Activated T-cell treated with anti-CD3 and anti-CD28 coated beads, Interleukin-2, amount 50 U/mL, for 72 hours (primary cell): ENCODE measurements at regions not wholly inside any gene's neighbourhood (a gene's known extent, or its start where the extent isn't known, plus 50 kb on each side); places are given as distances from the start of the nearest gene placed in this dataset.
"Not testable (repeated sequence)": the region's sequence is repeated elsewhere in the genome, so short reads cannot be mapped to it uniquely, and the experiment has no call there.

Experiments used
- ATAC-seq, 2 donors: fragments of 150-1000 bp; cut with Tn5 transposase; replicated peaks in 1 of 2; 2 replicates each; pipeline ENCODE4 v1.10.0; 2021; ENCODE audit warnings: moderate library complexity in 2 of 2, mild to moderate bottlenecking in 1 of 2
- DNase-seq, 2 donors: peaks; one replicate each; pipeline ENCODE4 v3.0.0; 2021 to 2022; ENCODE audit warnings: mixed read lengths in 1 of 2
- H3K27ac Mint-ChIP-seq: one replicate; pipeline ENCODE4 v1.8.0; 2022; ENCODE audit warnings: mild to moderate bottlenecking, moderate library complexity, mixed read lengths
- H3K27me3 Mint-ChIP-seq: one replicate; pipeline ENCODE4 v1.8.0; 2022; ENCODE audit warnings: low read depth, mixed read lengths
- H3K36me3 Mint-ChIP-seq, 2 donors: one replicate each; pipeline ENCODE4 v1.8.0; 2022; ENCODE audit warnings: mixed read lengths in 2 of 2, mild to moderate bottlenecking in 1 of 2; ENCODE audit not compliant: insufficient read depth in 2 of 2
- H3K4me1 Mint-ChIP-seq: one replicate; pipeline ENCODE4 v1.8.0; 2022; ENCODE audit warnings: low read depth, mixed read lengths
- H3K4me3 Mint-ChIP-seq, 2 donors: one replicate each; pipeline ENCODE4 v1.8.0; 2022; ENCODE audit warnings: mild to moderate bottlenecking in 2 of 2, mixed read lengths in 2 of 2, moderate library complexity in 2 of 2
- H3K9me3 Mint-ChIP-seq, 2 donors: one replicate each; pipeline ENCODE4 v1.8.0; 2022; ENCODE audit warnings: mixed read lengths in 2 of 2

DNA sequence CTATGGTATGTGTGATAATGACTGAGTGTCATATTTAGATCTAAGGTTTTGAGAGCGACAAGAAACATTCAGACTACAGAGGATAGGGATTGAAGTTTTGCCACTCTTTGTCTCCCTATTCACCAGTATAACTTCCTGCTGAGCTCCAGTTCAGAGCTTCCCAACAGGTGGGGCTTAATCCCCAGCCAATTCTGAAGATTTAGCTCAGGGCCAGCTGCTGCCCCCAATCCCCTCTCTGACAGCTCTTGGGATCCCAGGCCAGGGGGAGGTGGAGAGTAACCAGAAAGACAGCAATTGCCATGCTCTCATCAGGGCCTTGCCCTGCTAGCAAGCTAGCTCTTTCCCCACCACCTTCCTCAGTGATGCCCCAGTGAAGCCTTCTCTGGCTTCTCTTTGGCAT, 57.8 kb downstream of the TRIL start:
- H3K36me3 Mint-ChIP-seq: no peaks in the 10 kb centered on the region
- H3K4me3 Mint-ChIP-seq: no peak overlapping the region
- DNase-seq (no peak), ATAC-seq (no peak)
- no peaks in the 10 kb centered on the region for H3K9me3 Mint-ChIP-seq
- H3K4me1 Mint-ChIP-seq: no peaks in the 10 kb centered on the region
- peaks cover 19% of the 10 kb centered on the region for H3K27me3 Mint-ChIP-seq
- H3K27ac Mint-ChIP-seq: no peak overlapping the region

DNA sequence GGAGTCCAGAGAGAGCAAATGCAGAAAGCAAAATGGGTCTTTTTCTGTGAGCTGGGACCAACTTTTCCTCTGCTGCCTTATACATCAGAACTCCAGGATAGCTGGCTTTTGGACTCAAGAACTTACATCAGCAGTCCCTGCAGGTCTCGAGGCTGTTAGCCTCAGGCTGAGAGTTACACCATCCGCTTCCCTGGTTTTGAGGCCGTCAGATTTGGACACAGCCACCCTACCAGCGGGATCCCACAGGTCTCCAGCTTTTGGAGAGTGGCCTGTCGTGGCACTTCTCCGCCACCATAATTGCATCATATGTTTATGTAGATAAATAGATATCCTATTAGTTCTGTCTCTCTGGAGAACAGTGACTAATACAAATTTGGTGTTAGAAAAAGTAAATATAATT, 64.2 kb downstream of the TRIL start:
- no peaks in the 10 kb centered on the region for H3K4me1 Mint-ChIP-seq
- no peak for DNase-seq
- no peak for ATAC-seq
- H3K4me3 Mint-ChIP-seq: no peak overlapping the region
- no peaks in the 10 kb centered on the region for H3K27me3 Mint-ChIP-seq
- no peaks in the 10 kb centered on the region for H3K36me3 Mint-ChIP-seq
- H3K9me3 Mint-ChIP-seq: peaks cover 0 to 2% of the 10 kb centered on the region in 2 donors
- no peak overlapping the region for H3K27ac Mint-ChIP-seq

DNA sequence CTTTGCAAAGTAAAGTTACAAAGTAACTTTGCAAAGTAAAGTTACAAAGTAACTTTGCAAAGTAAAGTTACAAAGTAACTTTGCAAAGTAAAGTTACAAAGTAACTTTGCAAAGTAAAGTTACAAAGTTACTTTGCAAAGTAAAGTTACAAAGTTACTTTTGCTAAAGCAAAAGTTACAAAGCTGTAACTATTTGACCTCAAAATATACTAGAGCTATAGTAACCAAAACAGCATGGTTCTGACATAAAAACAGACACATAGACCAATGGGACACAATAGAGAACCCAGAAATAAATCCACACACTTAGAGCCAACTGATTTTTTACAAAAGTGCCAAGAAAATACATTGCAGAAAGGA, 66.3 kb downstream of the TRIL start:
- not testable (repeated sequence) for H3K9me3 Mint-ChIP-seq, H3K4me3 Mint-ChIP-seq, DNase-seq, H3K36me3 Mint-ChIP-seq, H3K27me3 Mint-ChIP-seq, ATAC-seq, H3K27ac Mint-ChIP-seq, H3K4me1 Mint-ChIP-seq

DNA sequence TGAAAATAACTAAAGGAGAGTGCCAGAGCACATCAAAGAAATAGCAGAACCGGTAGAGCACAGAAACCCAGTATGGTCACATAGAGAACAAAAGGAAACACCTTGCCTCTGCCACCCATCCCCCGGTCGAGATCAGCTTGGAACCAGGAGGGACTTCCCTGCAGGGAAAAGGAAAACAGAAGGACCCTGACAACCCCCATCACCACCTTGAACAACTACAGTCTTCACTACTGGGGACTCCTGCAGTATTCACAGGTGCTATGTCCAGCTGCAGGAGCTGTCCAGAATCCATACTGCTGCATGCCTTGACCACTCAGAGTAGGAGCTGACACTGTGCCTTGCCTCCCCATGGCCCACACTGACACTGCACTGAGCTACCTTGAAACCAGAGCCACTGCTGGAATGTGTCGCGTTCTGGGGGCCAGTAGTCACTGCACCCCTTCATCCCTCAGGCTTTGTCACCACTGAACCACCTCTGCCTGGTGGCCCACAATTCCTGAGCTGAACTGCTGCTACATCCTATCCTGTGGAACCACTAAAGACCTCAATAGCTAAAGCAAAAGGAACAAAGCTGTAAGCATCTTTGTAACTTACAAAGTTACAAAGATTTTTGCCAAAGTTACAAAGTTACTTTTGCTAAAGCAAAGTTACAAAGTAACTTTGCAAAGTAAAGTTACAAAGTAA, 66.8 kb downstream of the TRIL start:
- ATAC-seq (no peak), DNase-seq (no peak)
- Mint-ChIP-seq H3K36me3 (no peaks in the 10 kb centered on the region), H3K4me1 (no peaks in the 10 kb centered on the region), H3K9me3 (peaks cover 0 to 2% of the 10 kb centered on the region in 2 donors), H3K27ac (no peak overlapping the region), H3K4me3 (no peak overlapping the region), H3K27me3 (peaks cover 7% of the 10 kb centered on the region)

DNA sequence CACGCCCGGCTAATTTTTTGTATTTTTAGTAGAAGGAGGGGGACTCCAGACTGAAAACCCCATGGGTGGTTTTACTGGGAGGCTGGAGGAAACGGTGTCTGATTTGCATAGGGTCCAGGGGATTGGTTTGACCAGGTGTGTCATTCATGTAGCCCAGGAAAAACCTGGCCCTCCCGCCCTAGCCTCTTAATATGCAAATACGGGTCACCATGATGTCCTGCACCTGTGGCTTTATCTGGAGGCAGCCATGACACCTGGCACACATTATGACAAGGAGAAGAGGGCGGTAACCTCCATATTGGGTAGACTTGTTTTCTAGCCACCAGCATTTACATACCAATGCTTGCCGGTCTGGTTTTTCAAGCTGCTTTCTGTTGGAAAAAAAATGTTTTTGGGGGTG, 68.0 kb downstream of the TRIL start:
- Mint-ChIP-seq H3K4me1 (no peaks in the 10 kb centered on the region), H3K27me3 (peaks cover 18% of the 10 kb centered on the region), H3K9me3 (peaks cover 0 to under 1% of the 10 kb centered on the region in 2 donors), H3K4me3 (no peak overlapping the region), H3K36me3 (no peaks in the 10 kb centered on the region), H3K27ac (no peak overlapping the region)
- DNase-seq: no peak
- ATAC-seq: no peak

DNA sequence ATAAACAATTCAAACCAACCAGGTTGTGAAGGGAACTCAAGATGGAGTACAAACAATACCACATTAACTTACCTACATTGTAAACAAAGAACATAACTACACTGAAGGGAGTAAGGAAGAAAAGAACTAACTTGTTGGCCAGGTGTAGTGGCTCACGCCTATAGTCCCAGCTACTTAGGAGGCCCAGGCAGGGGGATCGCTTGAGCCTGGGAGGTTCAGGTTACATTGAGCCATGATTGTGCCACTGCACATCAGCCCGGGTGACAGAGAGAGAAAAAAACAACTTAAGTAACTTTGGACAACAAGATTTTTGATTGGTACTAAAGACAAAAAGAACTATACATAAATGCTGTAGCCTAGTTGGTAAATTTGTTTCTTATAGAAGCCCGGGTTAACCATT, 68.8 kb downstream of the TRIL start:
- no peaks in the 10 kb centered on the region for H3K36me3 Mint-ChIP-seq
- no peak overlapping the region for H3K4me3 Mint-ChIP-seq
- ATAC-seq (no peak), DNase-seq (no peak)
- no peaks in the 10 kb centered on the region for H3K9me3 Mint-ChIP-seq
- H3K4me1 Mint-ChIP-seq: no peaks in the 10 kb centered on the region
- H3K27ac Mint-ChIP-seq: no peak overlapping the region
- H3K27me3 Mint-ChIP-seq: peaks cover 22% of the 10 kb centered on the region

DNA sequence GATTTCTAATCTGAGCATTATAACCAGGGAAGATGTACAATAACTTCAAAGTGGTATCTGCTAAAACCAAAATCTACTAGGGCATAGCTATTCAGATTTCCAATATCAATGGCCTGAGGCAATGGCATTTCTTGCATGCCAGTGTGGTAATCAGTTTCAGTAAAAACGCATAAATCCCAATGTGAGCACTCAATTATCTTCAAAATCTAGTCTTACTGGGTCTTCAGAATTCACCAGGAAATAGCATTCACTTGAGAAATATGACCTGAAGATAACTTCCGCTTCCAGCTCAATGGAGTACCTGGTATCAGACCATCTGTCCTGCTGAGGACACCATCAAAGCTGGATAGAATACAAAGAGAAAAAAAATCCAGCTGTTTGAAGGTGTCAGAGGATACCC, 72.4 kb downstream of the TRIL start:
- H3K36me3 Mint-ChIP-seq: no peaks in the 10 kb centered on the region
- no peak overlapping the region for H3K4me3 Mint-ChIP-seq
- H3K4me1 Mint-ChIP-seq: no peaks in the 10 kb centered on the region
- DNase-seq (no peak), ATAC-seq (no peak)
- peaks cover 36% of the 10 kb centered on the region for H3K27me3 Mint-ChIP-seq
- H3K27ac Mint-ChIP-seq: no peak overlapping the region
- H3K9me3 Mint-ChIP-seq: no peaks in the 10 kb centered on the region

DNA sequence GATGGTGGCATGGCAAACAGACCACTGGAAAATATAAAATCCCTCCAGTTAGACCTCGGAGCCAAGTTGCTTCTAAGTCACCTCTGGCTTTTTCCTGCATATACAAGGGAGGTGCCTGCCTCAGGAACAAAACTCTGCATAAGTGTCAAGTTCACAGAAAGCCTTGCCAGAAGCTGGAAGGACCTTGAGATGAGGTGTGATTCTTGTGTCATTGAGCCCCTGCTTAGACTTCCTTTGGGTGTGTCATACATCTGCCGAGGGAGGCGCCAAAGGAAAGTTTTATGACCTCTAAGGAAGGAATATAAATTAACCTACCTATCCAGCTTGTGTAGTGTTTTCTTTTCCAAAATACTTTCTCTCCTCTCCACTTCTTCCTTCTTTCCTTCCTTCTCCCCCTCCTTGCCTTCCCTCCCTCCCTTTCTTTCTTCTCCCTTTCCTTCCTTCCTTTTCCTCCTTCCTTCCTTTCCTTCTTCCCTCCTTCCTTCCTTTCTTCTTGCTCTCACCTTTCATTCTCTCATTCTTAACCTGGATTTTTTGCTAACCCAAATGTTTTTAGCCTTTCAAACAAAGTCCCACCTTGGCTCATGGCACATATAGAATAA, 75.2 kb downstream of the TRIL start:
- DNase-seq (no peak), ATAC-seq (no peak)
- Mint-ChIP-seq H3K4me3 (no peak overlapping the region), H3K4me1 (no peaks in the 10 kb centered on the region), H3K36me3 (no peaks in the 10 kb centered on the region), H3K9me3 (no peaks in the 10 kb centered on the region), H3K27ac (no peak overlapping the region), H3K27me3 (peaks cover 31% of the 10 kb centered on the region)

DNA sequence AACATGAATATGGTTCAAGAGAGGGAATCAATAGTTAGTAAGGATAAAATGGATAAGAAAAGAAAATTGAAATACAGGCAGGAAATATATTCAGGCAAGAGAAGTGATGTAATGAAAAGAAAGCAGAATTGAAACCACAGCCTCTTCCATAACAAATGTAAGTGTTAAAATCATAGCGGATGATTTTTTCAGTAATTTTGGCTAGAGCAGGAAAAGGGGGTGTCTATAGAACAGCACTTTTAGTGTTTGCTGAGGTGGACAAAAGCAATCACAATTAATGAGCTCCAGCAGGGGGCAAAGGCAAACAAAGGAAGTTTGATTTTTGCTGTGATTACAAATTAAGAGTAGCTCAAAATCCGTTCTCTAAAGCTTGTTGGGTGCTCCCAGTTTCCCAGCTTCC, 79.0 kb downstream of the TRIL start:
- peak overlapping the region; percentile 48 for H3K27ac Mint-ChIP-seq
- no peak overlapping the region for H3K4me3 Mint-ChIP-seq
- H3K27me3 Mint-ChIP-seq: peaks cover 27% of the 10 kb centered on the region
- DNase-seq: no peak
- no peaks in the 10 kb centered on the region for H3K9me3 Mint-ChIP-seq
- H3K36me3 Mint-ChIP-seq: no peaks in the 10 kb centered on the region
- no peaks in the 10 kb centered on the region for H3K4me1 Mint-ChIP-seq
- no peak for ATAC-seq

DNA sequence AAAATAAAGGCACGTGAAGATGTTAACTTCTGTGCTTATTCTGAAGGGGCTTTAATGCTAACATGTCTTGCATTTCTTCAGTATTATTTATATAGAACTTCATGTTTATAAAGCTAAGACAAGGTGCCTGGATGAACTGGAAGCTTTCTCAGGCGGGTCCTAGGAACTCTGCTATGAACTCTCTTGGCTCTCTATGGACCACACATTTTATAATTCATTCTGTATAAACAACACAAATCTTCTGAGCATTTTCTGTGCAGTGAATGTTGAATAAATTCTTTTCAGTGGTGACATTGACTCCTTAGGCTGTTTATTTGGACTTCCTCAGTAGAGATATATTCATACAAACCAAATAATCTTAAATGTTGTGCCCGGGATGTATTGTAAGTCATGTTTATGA, 79.6 kb downstream of the TRIL start:
- H3K27me3 Mint-ChIP-seq: peaks cover 25% of the 10 kb centered on the region
- H3K9me3 Mint-ChIP-seq: no peaks in the 10 kb centered on the region
- no peaks in the 10 kb centered on the region for H3K36me3 Mint-ChIP-seq
- no peak overlapping the region for H3K27ac Mint-ChIP-seq
- no peak for DNase-seq
- H3K4me1 Mint-ChIP-seq: no peaks in the 10 kb centered on the region
- no peak for ATAC-seq
- no peak overlapping the region for H3K4me3 Mint-ChIP-seq
